NCI-H2171 (cell line): ENCODE measurements at regions not wholly inside any gene's neighbourhood (a gene's known extent, or its start where the extent isn't known, plus 50 kb on each side); places are given as distances from the start of the nearest gene placed in this dataset.

Experiments
- DNase-seq: peaks from one replicate; lab custom pipeline; 2025; lab: John Stamatoyannopoulos, UW

GRCh38 chr11:43994196-43994595 lies 51.8 kb downstream of the C11orf96 start:
- no peak for DNase-seq

- DNase-seq = no peak
Measured at GRCh38 chr11:43996318-43996717, 51.5 kb upstream of the ACCSL start.

GRCh38 chr11:43997022-43997660 lies 50.6 kb upstream of the ACCSL start:
- DNase-seq = peak; percentile 63
